Glutamatergic neuron (in vitro differentiated cells): ENCODE measurements at regions not wholly inside any gene's neighbourhood (a gene's known extent, or its start where the extent isn't known, plus 50 kb on each side); places are given as distances from the start of the nearest gene placed in this dataset.

Source experiments
- DNase-seq: peaks from one replicate; pipeline ENCODE4 v3.0.0; 2022
- H3K27ac Mint-ChIP-seq: one replicate; pipeline ENCODE4 v1.8.0; 2020; ENCODE audit warnings: mild to moderate bottlenecking, mixed read lengths, inconsistent platforms; ENCODE audit not compliant: unreplicated experiment
- H3K27me3 Mint-ChIP-seq: one replicate; pipeline ENCODE4 v1.8.0; 2020; ENCODE audit warnings: mild to moderate bottlenecking, moderate library complexity, mixed read lengths, inconsistent platforms; ENCODE audit not compliant: unreplicated experiment
- H3K36me3 Mint-ChIP-seq: one replicate; pipeline ENCODE4 v1.8.0; 2020; ENCODE audit warnings: mild to moderate bottlenecking, mixed read lengths, inconsistent platforms; ENCODE audit not compliant: unreplicated experiment
- H3K4me1 Mint-ChIP-seq: one replicate; pipeline ENCODE4 v1.8.0; 2020; ENCODE audit warnings: mild to moderate bottlenecking, low read depth, mixed read lengths, inconsistent platforms; ENCODE audit not compliant: unreplicated experiment
- H3K4me3 Mint-ChIP-seq: one replicate; pipeline ENCODE4 v1.8.0; 2020; ENCODE audit warnings: mild to moderate bottlenecking, mixed read lengths, inconsistent platforms; ENCODE audit not compliant: unreplicated experiment
- H3K9me3 Mint-ChIP-seq: one replicate; pipeline ENCODE4 v1.8.0; 2020; ENCODE audit warnings: mild to moderate bottlenecking, moderate library complexity, mixed read lengths, inconsistent platforms; ENCODE audit not compliant: unreplicated experiment
- CTCF ChIP-seq: fragments of 200-600 bp; sonication (generic); IDR thresholded peaks from one replicate; pipeline ENCODE4 v1.5.0; 2021; ENCODE audit not compliant: partially characterized antibody, unreplicated experiment

GRCh38 chr4:101419336-101420135, 72.2 kb upstream of the PPP3CA start:
- no peak for TF ChIP-seq CTCF
- Mint-ChIP-seq H3K27me3 (no peaks in the 10 kb centered on the region), H3K9me3 (no peaks in the 10 kb centered on the region), H3K36me3 (no peaks in the 10 kb centered on the region), H3K4me1 (peaks cover 5% of the 10 kb centered on the region), H3K27ac (no peak overlapping the region), H3K4me3 (no peak overlapping the region)
- no peak for DNase-seq

GRCh38 chr4:101418466-101418865, 71.1 kb upstream of the PPP3CA start:
- H3K4me1 Mint-ChIP-seq: peaks cover 5% of the 10 kb centered on the region
- no peak for DNase-seq
- no peak overlapping the region for H3K4me3 Mint-ChIP-seq
- H3K9me3 Mint-ChIP-seq: no peaks in the 10 kb centered on the region
- no peak for TF ChIP-seq CTCF
- H3K27me3 Mint-ChIP-seq: no peaks in the 10 kb centered on the region
- H3K27ac Mint-ChIP-seq: no peak overlapping the region
- no peaks in the 10 kb centered on the region for H3K36me3 Mint-ChIP-seq

- Mint-ChIP-seq H3K4me3 (no peak overlapping the region), H3K27ac (no peak overlapping the region), H3K4me1 (peaks cover 5% of the 10 kb centered on the region)
These were observed 70.7 kb upstream of the PPP3CA start for GRCh38 chr4:101418055-101418454.

GRCh38 chr4:101417046-101417445, 69.7 kb upstream of the PPP3CA start:
- no peak overlapping the region for H3K4me3 Mint-ChIP-seq
- no peak for DNase-seq
- no peaks in the 10 kb centered on the region for H3K9me3 Mint-ChIP-seq
- no peak overlapping the region for H3K27ac Mint-ChIP-seq
- no peaks in the 10 kb centered on the region for H3K27me3 Mint-ChIP-seq
- peaks cover 5% of the 10 kb centered on the region for H3K4me1 Mint-ChIP-seq
- TF ChIP-seq CTCF: no peak
- H3K36me3 Mint-ChIP-seq: no peaks in the 10 kb centered on the region

More at GRCh38 chr4:101418055-101418454, 70.7 kb upstream of the PPP3CA start:
- no peak for TF ChIP-seq CTCF
- Mint-ChIP-seq H3K36me3 (no peaks in the 10 kb centered on the region), H3K27me3 (no peaks in the 10 kb centered on the region), H3K9me3 (no peaks in the 10 kb centered on the region)
- DNase-seq: no peak

- H3K27me3 Mint-ChIP-seq: no peaks in the 10 kb centered on the region
- TF ChIP-seq CTCF: no peak
- DNase-seq: no peak
- H3K36me3 Mint-ChIP-seq: no peaks in the 10 kb centered on the region
- no peak overlapping the region for H3K27ac Mint-ChIP-seq
- H3K4me1 Mint-ChIP-seq: peaks cover 5% of the 10 kb centered on the region
- no peak overlapping the region for H3K4me3 Mint-ChIP-seq
- H3K9me3 Mint-ChIP-seq: no peaks in the 10 kb centered on the region
These were observed 68.6 kb upstream of the PPP3CA start for GRCh38 chr4:101415962-101416361.
